ENCODE measurements at regions not wholly inside any gene's neighbourhood (a gene's known extent, or its start where the extent isn't known, plus 50 kb on each side); places are given as distances from the start of the nearest gene placed in this dataset.
"Not testable (repeated sequence)": the region's sequence is repeated elsewhere in the genome, so short reads cannot be mapped to it uniquely, and the experiment has no call there.

DNA sequence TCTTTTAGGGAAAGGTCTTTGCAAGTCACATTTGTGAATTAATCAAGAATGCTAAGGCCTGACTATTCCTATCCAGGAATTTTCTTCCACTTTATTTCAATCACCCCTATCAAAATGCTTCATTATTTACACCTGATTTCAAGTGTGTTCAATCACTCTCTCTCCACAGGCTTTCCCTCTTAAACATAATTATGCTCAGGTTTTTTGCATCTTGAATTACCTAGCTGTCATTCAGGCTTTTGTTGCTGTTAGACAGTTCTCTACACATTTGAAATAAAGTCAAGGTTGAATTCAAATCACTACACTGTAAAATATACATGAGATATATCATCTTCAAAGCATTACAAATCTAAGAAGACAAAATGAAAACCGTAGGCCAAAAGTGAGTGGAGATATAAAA is 941.3 kb upstream of the SLITRK1 start:
- no peak for DNase-seq

DNA sequence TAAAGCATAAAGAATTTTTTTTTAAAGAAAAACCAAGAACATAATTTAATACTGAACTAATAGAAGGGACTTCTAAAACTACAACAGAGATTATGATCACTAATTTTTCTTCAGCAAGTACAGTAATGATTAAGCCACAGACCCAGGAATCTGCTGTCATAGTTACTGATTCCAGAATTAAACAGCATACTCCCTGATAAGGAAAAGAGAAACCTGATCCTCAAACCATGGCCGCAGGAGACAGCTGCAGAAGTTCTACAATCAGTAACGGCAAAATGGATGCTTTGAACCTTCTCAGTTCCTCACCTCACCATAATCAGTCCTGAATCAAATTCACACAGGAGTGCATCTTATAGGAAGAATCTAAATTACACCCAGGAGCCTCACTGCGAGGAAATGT is 939.0 kb upstream of the SLITRK1 start:
- no peak for DNase-seq

DNA sequence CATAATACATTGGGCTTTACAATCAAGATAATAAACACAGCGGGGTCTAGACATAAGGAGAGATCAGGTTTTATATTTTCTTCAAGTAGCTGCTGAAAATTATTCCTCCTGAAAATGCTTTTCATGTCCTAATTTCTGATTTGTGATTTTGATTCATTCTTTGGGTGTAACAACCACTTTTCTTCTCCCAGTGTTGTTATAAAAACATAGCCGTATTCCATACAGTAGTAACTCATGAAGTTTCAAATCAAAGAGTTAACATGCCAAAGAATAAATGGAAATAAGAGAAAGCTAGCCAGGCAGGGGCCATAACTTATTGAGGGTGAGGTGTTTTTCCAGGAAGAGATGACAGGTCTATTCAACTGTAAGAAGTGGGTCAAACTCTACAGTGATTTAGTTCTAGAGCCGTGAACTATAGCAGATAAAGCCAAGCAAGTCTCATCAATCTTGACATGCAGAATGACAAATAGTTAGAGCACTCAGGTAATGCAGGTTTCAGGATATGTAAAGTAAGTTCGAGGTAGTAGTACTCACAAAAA is 934.4 kb upstream of the SLITRK1 start:
- no peak for DNase-seq

DNA sequence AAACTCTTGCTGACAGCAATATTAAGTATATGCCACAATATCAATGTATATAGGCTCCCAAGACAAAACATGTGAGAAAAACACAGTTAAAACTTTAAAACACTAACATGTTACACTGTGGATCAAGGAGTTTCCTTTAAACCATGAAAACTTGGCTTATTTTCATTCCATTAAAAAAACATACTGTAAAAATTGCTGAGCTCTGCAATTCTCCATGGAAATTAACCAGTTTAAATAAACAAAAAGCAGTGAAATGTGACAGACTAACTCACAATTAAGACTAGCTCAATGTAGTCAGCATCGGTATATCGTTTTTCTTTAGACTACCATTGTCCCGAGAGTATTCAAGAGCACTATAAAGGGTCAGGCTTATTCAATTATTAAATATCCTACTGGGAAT is 930.5 kb upstream of the SLITRK1 start:
- no peak for DNase-seq

DNA sequence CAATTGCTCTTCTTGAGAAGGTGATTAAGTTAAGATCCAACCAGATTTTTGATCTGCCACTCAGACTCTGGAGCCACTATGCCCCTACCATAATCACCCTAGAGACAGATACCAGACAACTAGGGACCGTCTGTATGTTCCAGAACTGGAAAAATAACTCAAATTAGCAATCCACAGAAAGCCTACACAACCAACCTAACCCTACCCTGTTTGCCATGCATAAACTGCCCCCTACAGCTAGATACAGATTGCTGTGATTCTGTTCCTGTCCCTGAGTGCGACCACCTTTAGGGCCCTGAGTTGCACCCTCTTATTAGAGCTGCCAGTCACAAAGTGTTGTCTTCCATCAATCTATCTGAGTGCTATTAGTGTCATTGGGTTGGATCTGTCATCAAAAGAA is 929.8 kb upstream of the SLITRK1 start:
- DNase-seq: no peak

DNA sequence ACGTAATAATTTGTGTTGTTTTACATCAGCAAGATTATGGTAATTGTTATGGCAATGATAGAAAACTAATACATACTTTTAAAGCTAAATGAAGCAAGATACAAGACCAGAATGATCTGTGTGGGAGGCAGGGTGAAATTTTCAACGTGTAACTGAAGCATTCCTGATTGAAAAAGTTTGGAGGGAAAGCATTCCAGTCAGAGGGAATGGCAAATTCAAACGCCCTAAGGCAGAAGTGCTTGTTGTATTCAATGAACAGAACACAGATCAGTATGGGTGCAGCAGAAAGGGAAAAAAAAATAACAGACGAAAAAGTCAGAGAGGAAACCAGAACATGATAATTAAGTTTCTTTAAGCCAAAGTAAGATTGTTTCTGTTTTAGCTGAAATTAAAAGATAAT is 928.5 kb upstream of the SLITRK1 start:
- DNase-seq: no peak

DNA sequence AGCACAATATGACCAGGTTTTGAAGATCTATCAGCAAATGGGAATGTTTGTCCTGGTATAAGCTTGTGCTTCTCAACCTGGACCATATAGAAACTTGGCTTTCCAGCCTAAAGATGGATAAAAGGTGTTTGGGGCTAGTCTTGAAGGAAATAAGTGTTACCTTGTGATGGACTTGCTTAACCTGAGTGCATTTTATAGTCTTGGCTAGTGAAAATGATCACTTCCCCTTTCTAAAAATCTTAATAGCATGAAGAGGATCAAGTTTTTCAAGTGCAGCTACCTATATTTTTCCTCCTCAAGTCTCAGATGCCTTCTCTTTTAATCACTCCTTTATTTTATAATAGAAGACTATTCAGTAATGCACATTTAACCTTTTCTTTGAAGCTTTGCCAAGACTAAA is 919.8 kb upstream of the SLITRK1 start:
- no peak for DNase-seq

DNA sequence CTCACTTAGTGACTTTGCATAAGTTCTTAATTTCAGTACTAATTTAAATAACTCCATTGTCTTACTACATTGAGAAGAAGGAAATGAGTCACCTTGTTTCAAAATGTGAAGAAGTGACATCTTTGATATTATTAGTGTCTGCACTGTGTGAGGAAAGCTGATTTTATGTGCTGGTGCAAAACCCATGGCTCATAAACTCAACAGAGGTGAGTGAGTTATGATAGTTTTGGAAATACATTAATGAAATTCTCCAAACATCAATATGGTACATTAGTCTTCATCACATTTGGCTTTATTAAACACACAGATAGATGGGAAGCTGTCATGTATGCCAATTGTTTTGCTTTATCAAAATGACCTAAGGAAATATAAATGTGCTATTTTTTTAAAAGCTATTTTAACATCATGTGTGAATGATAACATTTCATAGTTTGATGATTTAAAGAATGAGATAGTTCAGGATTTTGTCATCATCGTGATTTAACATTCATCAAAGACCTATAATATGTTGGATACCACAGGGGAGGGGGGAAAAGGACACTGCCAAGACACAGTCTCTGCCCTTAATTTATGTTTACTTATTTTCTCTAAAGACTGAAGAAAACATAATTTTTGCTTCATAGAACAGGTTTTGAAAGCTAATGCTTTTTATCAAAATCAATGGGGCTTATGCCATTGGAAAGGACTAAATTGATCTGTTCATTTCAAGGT is 902.3 kb upstream of the SLITRK1 start:
- DNase-seq: no peak

DNA sequence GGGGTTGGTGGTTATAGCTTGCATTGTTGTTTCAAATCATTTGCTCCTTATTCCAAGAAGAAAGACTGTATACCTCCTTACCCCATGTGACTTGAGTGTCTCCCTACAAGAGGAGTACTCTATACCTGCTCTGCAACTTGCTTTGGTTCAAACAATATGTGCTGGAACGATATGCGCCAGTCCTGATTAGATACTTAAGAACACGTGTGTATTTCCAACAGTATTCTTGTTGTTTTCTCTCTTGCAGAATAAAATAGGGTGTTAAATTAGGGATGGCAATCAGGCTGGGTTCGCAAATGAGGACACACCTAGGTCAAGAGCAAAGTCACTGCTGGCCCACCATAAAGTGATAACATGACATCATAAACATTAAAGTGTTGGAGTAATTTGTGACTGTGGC is 895.0 kb upstream of the SLITRK1 start:
- no peak for DNase-seq

DNA sequence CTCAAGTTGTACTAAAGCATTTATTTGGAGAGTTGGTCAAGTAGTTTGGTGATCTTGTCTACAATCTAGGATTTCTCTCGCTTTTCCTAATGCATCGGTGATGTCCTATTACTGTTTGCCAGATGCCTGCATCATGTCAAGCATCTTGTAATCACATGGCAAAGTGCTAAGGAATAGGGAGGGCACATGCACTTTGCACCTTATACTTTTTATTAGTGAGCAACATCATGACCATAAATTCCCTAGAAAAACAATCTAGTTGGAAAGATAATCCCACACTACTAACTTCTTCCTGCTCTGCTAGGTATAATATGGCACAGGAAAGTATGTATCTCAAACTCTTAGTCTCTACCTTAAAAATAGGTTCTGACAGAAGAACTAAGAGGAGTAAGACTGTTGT is 894.3 kb upstream of the SLITRK1 start:
- no peak for DNase-seq

DNA sequence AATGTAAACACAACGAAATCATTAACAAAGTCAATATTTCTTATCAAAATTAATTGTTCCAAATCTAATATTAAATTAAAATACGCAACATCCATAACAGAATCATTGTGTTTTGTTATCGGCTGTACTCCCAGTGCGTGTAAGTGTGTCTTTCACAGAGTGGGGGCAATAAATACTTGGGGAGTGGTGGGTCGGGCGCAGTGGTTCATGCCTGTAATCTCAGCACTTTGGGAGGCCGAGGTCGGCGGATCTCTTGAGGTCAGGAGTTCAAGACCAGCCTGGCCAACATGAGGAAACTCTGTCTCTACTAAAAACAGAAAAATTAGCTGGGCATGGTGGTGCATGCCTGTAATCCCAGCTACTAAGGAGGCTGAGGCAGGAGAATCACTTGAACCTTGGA is 893.6 kb upstream of the SLITRK1 start:
- not testable (repeated sequence) for DNase-seq

DNA sequence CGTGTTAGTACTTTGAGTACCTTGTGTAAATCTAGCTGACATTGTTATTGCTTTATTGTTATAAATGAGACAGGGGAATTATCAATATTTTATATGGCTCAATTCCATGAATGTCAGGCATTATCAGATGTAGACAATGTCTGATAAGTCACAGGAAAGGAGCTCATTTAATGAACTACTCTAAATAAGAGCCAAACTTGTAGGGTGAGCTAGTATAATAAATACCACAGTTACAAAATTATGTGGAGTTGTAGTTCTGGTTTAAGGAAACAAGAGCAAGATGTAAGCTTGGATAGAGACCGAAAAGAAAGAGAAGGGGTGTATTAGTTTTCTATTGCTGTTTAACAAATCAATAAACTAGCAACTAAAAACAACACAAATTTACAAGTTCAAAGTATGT is 891.8 kb upstream of the SLITRK1 start:
- DNase-seq: no peak

DNA sequence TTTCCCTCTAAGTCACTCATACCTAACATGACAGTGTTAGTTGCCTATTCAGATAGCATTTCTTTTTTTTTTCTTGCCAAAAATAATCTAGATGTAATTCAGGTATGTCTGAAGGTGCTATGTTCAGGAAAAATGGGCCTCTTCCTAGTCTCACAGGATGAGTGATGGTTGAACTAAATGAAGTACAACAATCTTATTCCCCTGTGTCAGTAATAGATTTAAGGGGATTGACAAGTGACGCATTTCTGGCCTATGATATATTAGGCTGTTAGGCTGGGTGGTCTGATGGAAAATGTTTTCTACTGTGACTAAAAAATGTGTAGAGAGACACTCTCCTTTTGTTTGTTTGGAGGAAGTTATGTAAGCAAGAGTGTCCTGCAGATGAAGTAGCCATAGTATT is 878.7 kb upstream of the SLITRK1 start:
- no peak for DNase-seq

DNA sequence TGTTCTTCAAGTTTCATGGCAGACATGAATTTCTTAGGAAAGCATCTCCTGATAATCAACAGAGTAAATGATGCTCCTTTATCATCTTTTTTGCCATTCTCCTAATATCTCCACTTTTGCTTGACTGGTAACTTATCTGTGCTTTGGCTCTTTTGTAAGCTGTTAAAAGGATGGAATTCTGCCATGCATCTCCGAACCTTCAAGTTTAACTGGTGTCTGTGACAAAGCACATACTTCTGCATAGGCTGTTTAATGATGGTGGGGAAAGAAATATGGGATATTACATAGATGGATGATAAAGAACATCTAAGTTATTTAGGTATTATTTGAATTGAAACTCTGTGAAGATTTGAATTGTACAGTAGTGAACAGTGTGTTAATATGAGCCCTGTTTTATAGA is 866.9 kb upstream of the SLITRK1 start:
- no peak for DNase-seq

DNA sequence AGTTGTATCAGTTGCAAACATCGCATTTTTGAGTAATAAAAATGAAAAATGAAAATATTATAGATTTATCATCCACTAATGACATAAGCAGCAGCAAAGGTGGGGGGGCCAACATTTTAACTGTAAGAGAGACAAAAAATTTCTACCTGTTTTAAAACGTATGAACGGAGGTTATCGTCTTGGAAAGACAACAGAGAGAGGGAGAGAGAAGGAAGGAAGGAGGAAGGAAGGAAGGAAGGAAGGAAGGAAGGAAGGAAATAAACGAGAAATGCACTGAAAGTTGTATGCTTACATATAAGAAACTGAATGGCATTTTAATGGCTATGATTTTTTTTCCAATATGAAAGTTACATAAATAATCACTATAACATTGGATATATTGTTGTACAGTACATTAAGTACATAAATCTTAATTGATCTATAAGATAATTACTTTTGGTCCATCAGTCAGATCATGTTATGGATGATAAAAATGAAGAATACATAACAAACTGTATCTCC is 862.8 kb upstream of the SLITRK1 start:
- no peak for DNase-seq

DNA sequence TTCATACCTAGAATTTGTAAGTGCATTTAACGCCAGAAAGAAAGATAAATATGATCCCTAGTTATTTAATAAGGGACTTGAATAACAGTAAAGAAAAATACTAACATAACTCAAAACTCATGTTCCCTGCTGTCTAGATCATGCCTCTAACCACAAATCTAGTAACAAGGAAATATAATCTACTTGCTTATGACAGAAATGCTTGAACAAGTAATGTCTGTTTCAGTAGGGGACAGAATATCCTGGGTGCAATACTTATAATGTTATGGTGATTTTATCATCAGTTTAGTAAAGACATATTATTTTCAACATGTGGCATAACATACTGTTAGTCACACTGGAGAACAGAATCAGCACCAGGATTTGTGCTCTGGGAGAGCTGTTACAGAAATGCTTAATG is 861.9 kb upstream of the SLITRK1 start:
- no peak for DNase-seq

DNA sequence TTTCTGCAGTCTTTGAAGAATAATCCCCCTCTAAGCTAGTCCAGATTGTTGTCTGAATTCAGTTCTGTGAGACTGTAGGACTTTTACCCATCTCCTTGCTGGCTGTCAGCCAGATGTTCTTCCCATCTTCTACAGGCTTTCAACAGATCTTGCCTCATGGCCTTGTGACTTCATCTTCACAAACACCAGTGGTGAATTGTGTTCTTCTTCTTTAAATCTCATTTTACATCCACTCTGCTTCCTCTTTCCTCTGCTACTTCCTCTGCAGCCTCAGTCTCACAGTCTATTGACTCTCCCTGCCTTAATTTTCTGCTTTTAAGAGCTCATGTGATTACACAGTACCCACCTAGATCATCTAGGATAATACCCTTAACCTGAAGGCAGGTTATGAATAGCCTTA is 859.0 kb upstream of the SLITRK1 start:
- DNase-seq: no peak

DNA sequence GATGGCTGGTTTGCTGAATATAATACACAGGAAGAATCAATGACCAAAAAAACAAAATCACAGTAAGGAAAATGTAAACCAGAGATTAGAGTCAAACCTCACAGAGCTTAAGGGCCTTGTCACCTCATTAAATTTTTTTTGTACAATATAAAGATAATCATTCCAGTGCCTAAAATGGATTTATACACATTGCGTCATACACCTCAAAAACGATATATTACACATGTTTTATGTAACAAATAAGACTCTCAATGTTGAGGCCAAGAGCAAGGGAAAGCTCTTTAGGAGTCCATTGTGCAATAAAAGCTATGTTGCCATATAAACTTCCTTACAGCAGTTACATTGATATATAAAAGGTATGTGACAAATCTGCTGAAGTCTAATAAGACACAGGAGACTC is 856.7 kb upstream of the SLITRK1 start:
- DNase-seq: no peak

DNA sequence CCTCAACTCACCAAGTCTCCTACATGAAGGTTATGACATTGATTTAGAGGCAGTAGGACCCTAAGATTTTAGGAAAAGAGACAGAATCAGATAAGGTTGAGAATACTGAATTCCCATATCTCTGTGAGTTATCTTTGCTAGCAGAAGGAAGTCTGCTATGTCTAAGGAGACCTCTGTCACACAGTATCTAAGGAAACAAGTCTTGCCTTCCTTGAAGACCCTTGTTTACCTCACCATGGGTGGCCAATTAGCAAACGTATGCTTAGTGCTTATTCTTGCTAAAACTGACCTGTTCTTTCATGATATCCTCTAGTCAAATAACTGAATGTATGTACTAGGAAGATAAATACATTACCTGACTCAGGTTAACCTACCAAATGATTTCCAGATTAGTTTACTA is 855.4 kb upstream of the SLITRK1 start:
- no peak for DNase-seq

DNA sequence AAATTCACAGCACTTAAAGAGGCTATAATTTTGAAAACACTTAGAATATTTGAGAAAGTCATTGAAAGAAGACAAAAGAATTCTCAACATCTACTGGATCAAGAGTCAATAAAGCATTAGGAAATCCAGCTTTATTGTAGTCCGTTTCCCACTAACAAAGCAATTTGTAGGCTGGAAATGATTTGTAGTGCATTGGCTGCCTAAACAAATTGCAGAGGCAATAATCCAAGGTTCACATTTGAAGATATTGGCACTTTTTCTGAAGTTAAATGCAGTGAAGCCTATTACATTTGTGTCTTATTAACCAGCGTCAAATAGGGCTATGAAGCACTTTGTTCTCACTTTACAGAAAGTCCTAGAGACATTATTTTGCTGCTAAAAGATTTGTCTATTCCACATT is 848.1 kb upstream of the SLITRK1 start:
- no peak for DNase-seq

DNA sequence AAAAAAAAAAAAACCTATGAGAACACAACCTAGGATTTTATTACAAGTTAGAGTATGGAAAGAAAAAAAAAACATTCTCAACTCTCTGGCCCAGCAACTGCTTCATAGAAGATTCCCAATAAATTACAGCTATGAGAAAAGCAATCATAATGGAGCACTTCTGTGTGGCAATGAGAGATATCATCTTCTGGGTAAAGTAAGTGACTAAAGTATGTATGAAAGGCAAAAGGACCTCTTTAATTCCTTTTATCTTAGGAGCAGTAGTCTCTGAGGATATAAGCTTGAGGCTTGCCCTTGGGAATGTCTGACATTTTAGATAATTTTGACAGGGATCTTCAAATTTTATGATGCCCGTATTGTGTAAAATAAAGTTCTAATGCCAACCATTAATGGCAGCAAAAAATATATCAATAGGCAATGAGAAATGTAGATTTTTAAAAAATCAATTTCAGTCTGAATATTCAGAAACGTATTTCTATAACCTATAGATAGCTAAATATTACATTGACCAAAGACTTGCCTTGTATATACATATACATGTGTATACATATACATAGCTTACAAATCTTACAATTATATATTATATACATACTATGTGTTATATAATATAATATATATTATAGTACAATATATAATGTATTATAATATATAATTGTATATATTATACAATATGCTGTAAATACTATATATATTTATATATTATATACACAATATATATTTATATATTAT is 823.9 kb upstream of the SLITRK1 start:
- DNase-seq: no peak

DNA sequence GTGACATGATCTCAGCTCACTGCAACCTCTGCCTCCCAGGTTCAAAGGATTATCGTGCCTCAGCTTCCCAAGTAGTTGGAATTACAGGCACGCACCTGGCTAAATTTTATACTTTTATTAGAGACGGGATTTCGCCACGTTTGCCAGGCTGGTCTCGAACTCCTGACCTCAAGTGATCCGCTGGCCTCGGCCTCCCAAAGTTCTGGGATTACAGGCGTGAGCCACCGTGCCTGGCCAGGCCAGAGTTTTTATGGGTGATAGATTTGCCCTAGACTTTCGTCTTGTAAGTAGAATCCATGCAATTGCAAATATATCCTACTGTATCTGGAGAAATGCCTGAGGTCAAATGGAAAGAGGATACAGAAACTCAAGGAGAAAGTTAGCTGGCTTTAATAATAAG is 819.9 kb upstream of the SLITRK1 start:
- DNase-seq: no peak

DNA sequence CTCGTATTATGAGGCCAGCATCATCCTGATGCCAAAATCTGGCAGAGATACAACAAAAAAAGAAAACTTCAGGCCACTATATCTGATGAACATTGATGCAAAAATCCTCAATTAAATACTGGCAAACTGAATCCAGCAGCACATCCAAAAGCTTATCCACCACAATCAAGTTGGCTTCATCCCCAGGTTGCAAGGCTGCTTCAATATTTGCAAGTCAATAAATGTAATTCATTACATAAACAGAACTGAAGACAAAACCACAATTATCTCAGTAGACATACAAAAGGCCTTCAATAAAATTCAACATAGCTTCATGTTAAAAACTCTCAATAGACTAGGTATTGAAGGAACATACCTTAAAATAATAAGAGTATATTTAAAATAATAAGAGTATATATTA is 815.3 kb upstream of the SLITRK1 start:
- DNase-seq: not testable (repeated sequence)

DNA sequence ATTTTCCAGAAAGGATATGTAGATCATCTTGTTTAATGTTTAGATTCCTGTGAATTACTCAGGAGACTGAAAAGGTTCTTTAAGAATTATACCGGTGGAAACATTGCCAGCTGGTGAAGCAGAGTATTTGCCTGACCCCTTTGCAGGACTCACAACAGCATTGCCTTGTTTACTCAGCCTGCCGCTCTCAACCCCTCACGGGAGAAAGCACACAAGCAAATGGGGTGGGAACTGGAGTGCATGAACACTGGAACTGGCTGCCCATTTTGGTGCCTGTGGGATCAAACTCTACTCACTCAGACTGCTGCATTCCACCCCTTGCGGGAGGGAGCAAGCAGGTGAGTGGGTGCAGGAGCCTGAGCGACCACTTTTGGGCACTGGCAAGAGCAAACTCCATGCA is 804.7 kb upstream of the SLITRK1 start:
- DNase-seq: peak; percentile 74

DNA sequence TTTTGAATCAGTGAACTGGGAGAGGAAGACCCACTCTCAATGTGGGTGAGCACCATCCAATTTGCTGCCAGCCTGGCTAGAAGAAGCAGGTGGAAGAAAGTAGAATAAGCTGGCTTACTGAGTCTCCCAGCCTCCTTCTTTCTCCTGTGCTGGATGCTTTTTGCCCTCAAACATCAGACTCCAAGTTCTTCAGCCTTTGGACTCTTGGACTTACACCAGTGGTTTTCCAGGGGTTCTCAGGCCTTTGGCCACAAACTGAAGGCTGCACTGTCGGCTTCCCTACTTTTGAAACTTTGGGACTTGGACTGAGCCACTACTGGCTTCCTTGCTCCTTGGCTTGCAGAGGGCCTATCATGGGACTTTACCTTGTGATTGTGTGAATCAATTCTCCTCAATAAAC is 804.2 kb upstream of the SLITRK1 start:
- no peak for DNase-seq

Measured in SHP77 treated with DMSO at 0.1 percent for 48 hours (cell line).